GM12873 (cell line): ENCODE measurements at regions not wholly inside any gene's neighbourhood (a gene's known extent, or its start where the extent isn't known, plus 50 kb on each side); places are given as distances from the start of the nearest gene placed in this dataset.

Experiments used
- TF ChIP-seq, protein P1 (sequence below): IDR thresholded peaks from 2 replicates; pipeline ENCODE4 v1.5.1; 2012; ENCODE audit warnings: low read depth, mild to moderate bottlenecking, moderate library complexity, low read length, control low read depth; ENCODE audit not compliant: insufficient read depth; ENCODE audit errors: missing control alignments

DNA sequence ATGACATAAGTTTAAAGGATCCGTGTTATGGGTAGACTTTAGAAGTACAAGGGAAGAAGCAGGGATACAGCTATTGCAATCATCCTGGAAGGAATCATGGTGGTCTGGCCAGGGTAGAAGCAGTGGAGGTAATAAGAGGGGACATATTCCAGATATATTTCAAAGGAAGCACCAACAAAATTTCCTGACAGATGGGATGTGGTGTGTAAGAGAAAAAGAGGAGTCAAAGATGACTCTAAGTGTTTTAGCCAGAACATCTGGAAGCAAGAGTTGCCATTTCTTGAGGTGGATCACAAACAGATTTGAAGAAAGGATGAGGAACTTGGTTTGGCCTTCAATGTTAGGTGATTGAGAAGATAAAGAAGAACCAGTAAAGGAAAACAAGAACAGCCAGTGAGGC is 133.1 kb upstream of the CTAGE1 start:
- TF ChIP-seq, protein P1, sequence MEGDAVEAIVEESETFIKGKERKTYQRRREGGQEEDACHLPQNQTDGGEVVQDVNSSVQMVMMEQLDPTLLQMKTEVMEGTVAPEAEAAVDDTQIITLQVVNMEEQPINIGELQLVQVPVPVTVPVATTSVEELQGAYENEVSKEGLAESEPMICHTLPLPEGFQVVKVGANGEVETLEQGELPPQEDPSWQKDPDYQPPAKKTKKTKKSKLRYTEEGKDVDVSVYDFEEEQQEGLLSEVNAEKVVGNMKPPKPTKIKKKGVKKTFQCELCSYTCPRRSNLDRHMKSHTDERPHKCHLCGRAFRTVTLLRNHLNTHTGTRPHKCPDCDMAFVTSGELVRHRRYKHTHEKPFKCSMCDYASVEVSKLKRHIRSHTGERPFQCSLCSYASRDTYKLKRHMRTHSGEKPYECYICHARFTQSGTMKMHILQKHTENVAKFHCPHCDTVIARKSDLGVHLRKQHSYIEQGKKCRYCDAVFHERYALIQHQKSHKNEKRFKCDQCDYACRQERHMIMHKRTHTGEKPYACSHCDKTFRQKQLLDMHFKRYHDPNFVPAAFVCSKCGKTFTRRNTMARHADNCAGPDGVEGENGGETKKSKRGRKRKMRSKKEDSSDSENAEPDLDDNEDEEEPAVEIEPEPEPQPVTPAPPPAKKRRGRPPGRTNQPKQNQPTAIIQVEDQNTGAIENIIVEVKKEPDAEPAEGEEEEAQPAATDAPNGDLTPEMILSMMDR: no peak

DNA sequence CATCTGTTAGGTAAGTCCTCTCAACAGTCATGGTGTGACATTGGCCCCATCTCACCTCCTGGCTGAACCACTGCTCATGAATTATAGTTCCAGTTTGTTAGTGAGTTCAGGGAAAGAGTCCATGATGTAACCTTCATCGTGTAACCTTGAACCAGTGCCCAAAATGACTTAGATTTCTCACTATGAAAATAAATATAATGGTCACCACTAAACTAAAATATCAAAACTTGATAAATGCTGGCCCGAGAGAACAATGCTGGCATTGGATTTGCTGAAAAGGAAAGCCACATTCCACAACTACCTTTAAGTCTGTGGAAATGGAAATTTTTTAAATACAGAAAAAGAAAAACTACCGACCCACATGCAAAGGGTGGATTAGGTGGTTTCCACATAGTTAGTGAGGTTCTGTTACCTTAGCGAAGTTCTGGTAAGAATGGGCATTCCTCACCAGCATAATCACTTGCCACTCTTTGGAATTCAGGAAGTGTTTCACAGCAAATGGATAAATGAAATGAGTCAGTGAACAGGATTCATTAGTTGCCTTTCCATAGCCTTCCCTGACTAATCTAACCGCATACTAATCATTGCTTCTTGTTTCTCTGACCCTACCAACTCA is 133.9 kb upstream of the CTAGE1 start:
- TF ChIP-seq, protein P1: no peak

DNA sequence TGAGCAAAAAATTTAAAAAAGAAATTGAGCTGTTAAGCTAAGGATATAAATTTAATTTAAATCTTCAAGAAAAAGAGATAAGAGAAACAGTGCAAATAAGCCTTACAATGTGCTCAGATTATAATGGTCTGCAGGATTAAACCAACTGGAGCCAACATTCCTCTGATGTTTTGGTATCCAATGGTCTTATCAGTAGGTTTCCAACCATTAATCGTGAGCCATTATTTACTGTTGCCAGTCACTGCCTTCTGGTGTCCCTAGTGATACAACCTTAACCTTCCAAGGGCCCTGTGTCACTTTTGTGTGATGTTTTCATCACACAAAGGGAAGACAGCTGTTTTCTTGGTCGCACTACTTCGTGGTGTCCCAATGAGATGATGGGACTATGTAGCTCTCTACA is 134.5 kb upstream of the CTAGE1 start:
- TF ChIP-seq, protein P1: no peak

DNA sequence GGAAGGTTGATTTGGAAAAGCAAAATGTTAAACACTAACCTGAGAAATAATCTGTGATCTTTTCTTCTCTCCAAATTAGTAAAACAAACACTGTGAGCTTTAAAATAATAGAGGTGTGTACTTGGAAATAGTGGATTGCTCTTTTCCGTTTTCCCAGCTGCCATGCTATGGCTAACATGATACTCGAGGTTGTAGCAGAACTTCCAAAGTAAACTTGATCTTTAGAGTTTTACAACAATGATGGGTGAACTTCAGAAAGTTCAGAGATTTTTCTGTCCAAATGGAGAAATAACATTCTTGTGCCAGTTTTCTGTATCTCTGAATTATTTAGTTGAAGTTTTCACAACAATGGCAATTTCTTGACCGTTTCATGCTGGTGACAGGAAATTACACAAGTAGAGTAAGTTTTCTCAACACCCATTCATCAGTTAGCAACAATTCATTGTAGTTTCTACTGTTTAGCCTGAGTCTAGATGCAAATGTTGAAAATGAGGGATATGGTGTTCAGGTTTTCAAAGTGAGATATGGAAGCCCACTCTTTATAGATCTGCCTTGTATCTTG is 135.3 kb upstream of the CTAGE1 start:
- TF ChIP-seq, protein P1: no peak

DNA sequence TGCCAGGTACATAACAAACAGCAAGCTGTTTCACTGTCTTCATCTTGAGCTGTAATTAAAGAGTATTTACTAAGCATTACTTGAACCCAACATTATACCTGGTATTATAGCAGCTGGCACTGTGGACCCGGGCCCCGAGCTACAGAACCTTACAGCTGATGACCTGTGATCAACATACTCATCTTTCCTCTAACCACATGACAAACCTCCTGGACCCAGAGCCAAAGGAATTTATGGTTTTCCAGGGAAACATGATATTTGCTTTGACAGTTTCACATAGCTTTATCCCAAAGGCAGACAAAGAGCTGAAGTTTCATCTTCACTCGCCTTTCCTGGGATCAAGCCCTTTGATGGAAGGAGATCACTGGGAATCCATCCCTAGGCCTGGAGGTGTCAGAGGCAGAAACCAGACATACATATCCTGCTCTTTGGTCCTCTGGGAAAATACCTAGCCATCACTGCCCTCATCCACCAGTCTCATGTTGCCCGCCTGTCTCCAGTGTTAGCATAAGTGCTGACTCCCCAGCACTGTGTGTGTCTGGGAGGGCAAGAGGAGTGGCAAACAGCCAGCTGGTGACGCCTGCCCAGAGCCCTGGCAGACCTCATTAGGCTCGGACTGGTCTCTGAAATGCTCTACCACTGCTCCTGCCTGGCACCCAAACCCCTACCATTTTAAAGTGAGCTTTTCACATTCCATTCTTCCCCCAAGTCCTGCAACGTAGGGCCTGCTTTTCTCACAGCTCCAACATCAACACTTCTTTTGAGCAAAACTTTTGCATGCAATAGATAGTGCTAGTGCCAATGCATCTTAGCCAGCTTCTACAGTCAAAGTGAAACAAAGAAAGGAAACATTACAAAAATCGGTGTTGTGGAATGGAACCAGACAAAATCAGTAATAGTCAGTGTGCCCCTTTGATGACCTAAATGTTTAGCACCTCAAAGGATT is 138.8 kb upstream of the CTAGE1 start:
- TF ChIP-seq, protein P1: no peak

DNA sequence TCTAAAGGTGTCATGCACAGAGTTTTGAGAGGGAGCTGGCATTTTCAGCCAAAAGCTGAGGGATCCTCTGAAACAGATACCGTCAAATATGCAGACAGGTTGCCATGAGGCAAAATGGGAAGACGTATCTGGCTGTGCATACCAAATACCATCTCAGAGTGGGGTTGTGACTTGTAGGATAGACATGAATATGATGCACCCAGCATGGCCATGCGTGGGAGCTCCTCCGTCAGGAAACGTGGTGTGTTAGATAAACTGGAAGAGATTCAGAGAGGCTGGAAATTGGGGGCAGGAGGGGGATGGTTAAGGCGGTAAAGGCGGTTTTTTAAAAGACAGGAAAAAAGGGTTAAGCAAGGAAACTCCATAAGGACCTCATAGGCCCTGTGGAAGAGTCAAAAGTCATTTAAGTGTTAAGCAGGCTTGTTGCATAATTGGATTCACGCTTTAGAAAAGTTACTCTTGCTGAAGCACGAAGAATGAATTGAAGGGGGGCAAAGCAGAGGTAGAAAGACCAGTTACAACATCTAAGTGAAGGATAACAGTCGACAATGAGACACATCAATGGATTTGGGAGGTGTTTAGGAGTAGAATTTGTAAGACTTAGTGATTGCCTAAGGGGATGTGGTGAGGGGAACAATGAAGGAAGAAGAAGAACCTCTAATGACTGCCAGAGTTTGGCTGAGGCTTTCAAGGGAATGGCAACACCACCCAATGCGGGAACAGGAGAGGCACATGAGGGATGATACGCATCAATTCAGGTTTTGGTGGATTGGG is 139.6 kb upstream of the CTAGE1 start:
- TF ChIP-seq, protein P1: no peak
